Stomach (tissue), 4 donors: ENCODE measurements at regions not wholly inside any gene's neighbourhood (a gene's known extent, or its start where the extent isn't known, plus 50 kb on each side); places are given as distances from the start of the nearest gene placed in this dataset.

Experiments
- EP300 ChIP-seq: sonication (generic); formaldehyde crosslinking; IDR thresholded peaks from one replicate; pipeline ENCODE4 v1.6.1; 2017; ENCODE audit warnings: antibody characterized with exemption
- POLR2A ChIP-seq, 4 donors: fragments of 450-650 bp; IDR thresholded peaks; one replicate each; pipeline ENCODE4 v1.6.1; 2016; ENCODE audit warnings: antibody characterized with exemption in 4 of 4, control low read depth in 2 of 4, mild to moderate bottlenecking in 1 of 4, moderate library complexity in 1 of 4
- POLR2AphosphoS5 ChIP-seq, 3 donors: sonication (generic); formaldehyde crosslinking; IDR thresholded peaks; one replicate each; pipeline ENCODE4 v1.6.1; 2016; ENCODE audit warnings: antibody characterized with exemption in 3 of 3
- TF ChIP-seq, protein P1 (sequence below), 7 experiments: fragments of 450-650 bp in 4 of 7; fragments of 200-600 bp in 3 of 7; sonication (generic) in 3 of 7; IDR thresholded peaks; one replicate each; pipeline ENCODE4 v1.5.1; 2016 to 2019; ENCODE audit warnings: antibody characterized with exemption in 7 of 7, control low read depth in 2 of 7, mild to moderate bottlenecking in 1 of 7

DNA sequence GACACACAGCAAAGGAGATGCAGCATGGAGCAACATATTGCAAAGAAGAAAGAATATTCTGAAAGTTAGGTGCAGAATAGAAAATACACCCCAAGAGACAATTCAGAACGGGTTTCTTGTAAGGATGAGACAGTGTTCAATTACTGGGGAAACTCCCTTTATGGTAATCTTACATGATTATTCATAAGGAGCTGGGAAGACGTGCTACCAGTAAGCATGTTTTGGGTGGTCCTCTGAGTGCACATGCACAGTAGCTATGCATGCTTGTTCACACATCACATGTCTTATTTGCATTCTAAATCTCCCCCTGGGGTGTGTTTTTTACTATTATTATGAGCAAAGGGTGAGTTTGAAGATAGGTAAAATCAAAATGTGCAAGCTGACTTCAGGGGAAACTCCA lies 1448.8 kb downstream of the TECRL start:
- TF ChIP-seq, protein P1, sequence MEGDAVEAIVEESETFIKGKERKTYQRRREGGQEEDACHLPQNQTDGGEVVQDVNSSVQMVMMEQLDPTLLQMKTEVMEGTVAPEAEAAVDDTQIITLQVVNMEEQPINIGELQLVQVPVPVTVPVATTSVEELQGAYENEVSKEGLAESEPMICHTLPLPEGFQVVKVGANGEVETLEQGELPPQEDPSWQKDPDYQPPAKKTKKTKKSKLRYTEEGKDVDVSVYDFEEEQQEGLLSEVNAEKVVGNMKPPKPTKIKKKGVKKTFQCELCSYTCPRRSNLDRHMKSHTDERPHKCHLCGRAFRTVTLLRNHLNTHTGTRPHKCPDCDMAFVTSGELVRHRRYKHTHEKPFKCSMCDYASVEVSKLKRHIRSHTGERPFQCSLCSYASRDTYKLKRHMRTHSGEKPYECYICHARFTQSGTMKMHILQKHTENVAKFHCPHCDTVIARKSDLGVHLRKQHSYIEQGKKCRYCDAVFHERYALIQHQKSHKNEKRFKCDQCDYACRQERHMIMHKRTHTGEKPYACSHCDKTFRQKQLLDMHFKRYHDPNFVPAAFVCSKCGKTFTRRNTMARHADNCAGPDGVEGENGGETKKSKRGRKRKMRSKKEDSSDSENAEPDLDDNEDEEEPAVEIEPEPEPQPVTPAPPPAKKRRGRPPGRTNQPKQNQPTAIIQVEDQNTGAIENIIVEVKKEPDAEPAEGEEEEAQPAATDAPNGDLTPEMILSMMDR (IDR thresholded peaks at IDR 0.05) = no peak
- TF ChIP-seq POLR2AphosphoS5 (IDR thresholded peaks at IDR 0.05) (no peak), POLR2A (IDR thresholded peaks at IDR 0.05) (no peak), EP300 (no peak)
